Transverse colon (tissue), 3 donors: ENCODE measurements at regions not wholly inside any gene's neighbourhood (a gene's known extent, or its start where the extent isn't known, plus 50 kb on each side); places are given as distances from the start of the nearest gene placed in this dataset.

Experiments used
- EP300 ChIP-seq: sonication (generic); formaldehyde crosslinking; IDR thresholded peaks from one replicate; pipeline ENCODE4 v1.6.1; 2017; ENCODE audit warnings: antibody characterized with exemption, low read depth
- POLR2A ChIP-seq: fragments of 450-650 bp; IDR thresholded peaks from one replicate; pipeline ENCODE4 v1.6.1; 2016; ENCODE audit warnings: antibody characterized with exemption, mild to moderate bottlenecking, moderate library complexity
- TF ChIP-seq, protein P1 (sequence below), 5 experiments: fragments of 200-600 bp in 3 of 5; fragments of 450-650 bp in 2 of 5; sonication (generic) in 3 of 5; IDR thresholded peaks; 1 replicate in 2 of 5; 2 replicates in 3 of 5; pipeline ENCODE4 v1.5.1; 2016 to 2017; ENCODE audit warnings: antibody characterized with exemption in 5 of 5, inconsistent platforms in 3 of 5, mild to moderate bottlenecking in 2 of 5, moderate library complexity in 1 of 5

GRCh38 chr6:79420054-79420453, 117.2 kb downstream of the LCA5 start:
- TF ChIP-seq, protein P1, sequence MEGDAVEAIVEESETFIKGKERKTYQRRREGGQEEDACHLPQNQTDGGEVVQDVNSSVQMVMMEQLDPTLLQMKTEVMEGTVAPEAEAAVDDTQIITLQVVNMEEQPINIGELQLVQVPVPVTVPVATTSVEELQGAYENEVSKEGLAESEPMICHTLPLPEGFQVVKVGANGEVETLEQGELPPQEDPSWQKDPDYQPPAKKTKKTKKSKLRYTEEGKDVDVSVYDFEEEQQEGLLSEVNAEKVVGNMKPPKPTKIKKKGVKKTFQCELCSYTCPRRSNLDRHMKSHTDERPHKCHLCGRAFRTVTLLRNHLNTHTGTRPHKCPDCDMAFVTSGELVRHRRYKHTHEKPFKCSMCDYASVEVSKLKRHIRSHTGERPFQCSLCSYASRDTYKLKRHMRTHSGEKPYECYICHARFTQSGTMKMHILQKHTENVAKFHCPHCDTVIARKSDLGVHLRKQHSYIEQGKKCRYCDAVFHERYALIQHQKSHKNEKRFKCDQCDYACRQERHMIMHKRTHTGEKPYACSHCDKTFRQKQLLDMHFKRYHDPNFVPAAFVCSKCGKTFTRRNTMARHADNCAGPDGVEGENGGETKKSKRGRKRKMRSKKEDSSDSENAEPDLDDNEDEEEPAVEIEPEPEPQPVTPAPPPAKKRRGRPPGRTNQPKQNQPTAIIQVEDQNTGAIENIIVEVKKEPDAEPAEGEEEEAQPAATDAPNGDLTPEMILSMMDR (IDR thresholded peaks at IDR 0.05) = no peak
- TF ChIP-seq POLR2A (no peak), EP300 (no peak)
